ENCODE measurements at regions not wholly inside any gene's neighbourhood (a gene's known extent, or its start where the extent isn't known, plus 50 kb on each side); places are given as distances from the start of the nearest gene placed in this dataset.

GRCh38 chr3:171528102-171528501, 67.9 kb upstream of the TNIK start:
- TF ChIP-seq GABPA (IDR thresholded peaks at IDR 0.05; ENCODE audit: low read depth) (no peak), REST (IDR thresholded peaks at IDR 0.05; ENCODE audit: insufficient replicate concordance, low read depth) (no peak)
- DNase-seq (ENCODE audit: low read depth in 1 of 2, low spot score in 1 of 2): no peak
- Histone ChIP-seq H3K4me3 (replicated peaks; ENCODE audit: insufficient read depth, low read length) (no peak overlapping the region), H3K27ac (replicated peaks) (no peak overlapping the region), H3K27me3 (ENCODE audit: insufficient read depth, poor library complexity, severe bottlenecking) (no peaks in the 10 kb centered on the region)

- DNase-seq (ENCODE audit: low read depth in 1 of 2, low spot score in 1 of 2): no peak
- no peak for TF ChIP-seq SPI1 (IDR thresholded peaks at IDR 0.05; ENCODE audit: borderline replicate concordance, low read depth)
- TF ChIP-seq, protein P1, sequence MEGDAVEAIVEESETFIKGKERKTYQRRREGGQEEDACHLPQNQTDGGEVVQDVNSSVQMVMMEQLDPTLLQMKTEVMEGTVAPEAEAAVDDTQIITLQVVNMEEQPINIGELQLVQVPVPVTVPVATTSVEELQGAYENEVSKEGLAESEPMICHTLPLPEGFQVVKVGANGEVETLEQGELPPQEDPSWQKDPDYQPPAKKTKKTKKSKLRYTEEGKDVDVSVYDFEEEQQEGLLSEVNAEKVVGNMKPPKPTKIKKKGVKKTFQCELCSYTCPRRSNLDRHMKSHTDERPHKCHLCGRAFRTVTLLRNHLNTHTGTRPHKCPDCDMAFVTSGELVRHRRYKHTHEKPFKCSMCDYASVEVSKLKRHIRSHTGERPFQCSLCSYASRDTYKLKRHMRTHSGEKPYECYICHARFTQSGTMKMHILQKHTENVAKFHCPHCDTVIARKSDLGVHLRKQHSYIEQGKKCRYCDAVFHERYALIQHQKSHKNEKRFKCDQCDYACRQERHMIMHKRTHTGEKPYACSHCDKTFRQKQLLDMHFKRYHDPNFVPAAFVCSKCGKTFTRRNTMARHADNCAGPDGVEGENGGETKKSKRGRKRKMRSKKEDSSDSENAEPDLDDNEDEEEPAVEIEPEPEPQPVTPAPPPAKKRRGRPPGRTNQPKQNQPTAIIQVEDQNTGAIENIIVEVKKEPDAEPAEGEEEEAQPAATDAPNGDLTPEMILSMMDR (IDR thresholded peaks at IDR 0.05; ENCODE audit: insufficient read depth, low read length): no peak
- TF ChIP-seq POLR2AphosphoS5 (IDR thresholded peaks at IDR 0.05; ENCODE audit: low read depth): no peak
- TF ChIP-seq GABPA (IDR thresholded peaks at IDR 0.05; ENCODE audit: low read depth): no peak
- TF ChIP-seq REST (IDR thresholded peaks at IDR 0.05; ENCODE audit: insufficient replicate concordance, low read depth): no peak
- Histone ChIP-seq H3K27ac (replicated peaks) (no peak overlapping the region), H3K4me3 (replicated peaks; ENCODE audit: insufficient read depth, low read length) (no peak overlapping the region), H3K27me3 (ENCODE audit: insufficient read depth, poor library complexity, severe bottlenecking) (no peaks in the 10 kb centered on the region)
These were observed 66.7 kb upstream of the TNIK start for GRCh38 chr3:171526869-171527268.

GRCh38 chr3:171526146-171526545, 65.9 kb upstream of the TNIK start:
- H3K27ac ChIP-seq (replicated peaks): no peak overlapping the region
- H3K27me3 ChIP-seq (ENCODE audit: insufficient read depth, poor library complexity, severe bottlenecking): no peaks in the 10 kb centered on the region
- TF ChIP-seq POLR2AphosphoS5 (IDR thresholded peaks at IDR 0.05; ENCODE audit: low read depth) (no peak), SPI1 (IDR thresholded peaks at IDR 0.05; ENCODE audit: borderline replicate concordance, low read depth) (no peak), REST (IDR thresholded peaks at IDR 0.05; ENCODE audit: insufficient replicate concordance, low read depth) (no peak), GABPA (IDR thresholded peaks at IDR 0.05; ENCODE audit: low read depth) (no peak)
- TF ChIP-seq, protein P1 (IDR thresholded peaks at IDR 0.05; ENCODE audit: insufficient read depth, low read length): no peak
- no peak overlapping the region for H3K4me3 ChIP-seq (replicated peaks; ENCODE audit: insufficient read depth, low read length)
- DNase-seq (ENCODE audit: low read depth in 1 of 2, low spot score in 1 of 2): no peak

DNA sequence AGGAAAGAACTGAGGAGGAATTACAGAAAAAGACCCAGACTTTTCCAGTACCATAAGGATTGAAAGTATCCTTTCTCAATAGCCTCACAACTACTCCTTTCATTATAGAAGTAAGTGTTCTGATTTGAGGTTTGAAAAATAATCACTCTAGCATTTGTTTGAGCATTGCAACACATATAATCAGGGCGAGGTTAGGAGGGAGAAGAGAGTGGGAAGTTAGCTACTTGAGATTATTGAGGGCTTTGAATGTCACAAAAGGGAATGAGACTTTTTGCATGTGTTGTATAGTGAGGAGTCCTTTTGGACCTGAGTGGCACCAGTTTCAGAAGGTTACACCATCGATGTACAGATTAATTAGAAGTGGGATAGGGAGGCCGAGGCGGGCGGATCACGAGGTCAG, 65.2 kb upstream of the TNIK start:
- Histone ChIP-seq H3K27ac (replicated peaks) (no peak overlapping the region), H3K27me3 (ENCODE audit: insufficient read depth, poor library complexity, severe bottlenecking) (no peaks in the 10 kb centered on the region), H3K4me3 (replicated peaks; ENCODE audit: insufficient read depth, low read length) (no peak overlapping the region)
- no peak for DNase-seq (ENCODE audit: low read depth in 1 of 2, low spot score in 1 of 2)
- TF ChIP-seq SPI1 (IDR thresholded peaks at IDR 0.05; ENCODE audit: borderline replicate concordance, low read depth) (no peak), REST (IDR thresholded peaks at IDR 0.05; ENCODE audit: insufficient replicate concordance, low read depth) (no peak), GABPA (IDR thresholded peaks at IDR 0.05; ENCODE audit: low read depth) (no peak), POLR2AphosphoS5 (IDR thresholded peaks at IDR 0.05; ENCODE audit: low read depth) (no peak)
- TF ChIP-seq, protein P1 (IDR thresholded peaks at IDR 0.05; ENCODE audit: insufficient read depth, low read length): no peak
